SK-N-SH treated with all-trans-retinoic acid at 6 μM for 48 hours (cell line): ENCODE measurements at regions not wholly inside any gene's neighbourhood (a gene's known extent, or its start where the extent isn't known, plus 50 kb on each side); places are given as distances from the start of the nearest gene placed in this dataset.

Experiments
- ATAC-seq: fragments of 200-7000 bp; cut with Tn5 transposase; 3 replicates; pipeline ENCODE4 v1.9.1; 2020; ENCODE audit warnings: mild to moderate bottlenecking, moderate library complexity
- BACH2 ChIP-seq: fragments of 250-450 bp; sonication (Bioruptor Pico); IDR thresholded peaks from 2 replicates; pipeline ENCODE4 v1.9.0; 2021; ENCODE audit warnings: mild to moderate bottlenecking, borderline replicate concordance
- CREB5 ChIP-seq: fragments of 250-450 bp; sonication (Bioruptor Pico); IDR thresholded peaks from 2 replicates; pipeline ENCODE4 v1.5.1; 2020; ENCODE audit warnings: low read depth, mild to moderate bottlenecking, moderate library complexity
- CSRNP3 ChIP-seq: fragments of 250-450 bp; sonication (Bioruptor Pico); IDR thresholded peaks from 2 replicates; pipeline ENCODE4 v1.5.1; 2021; ENCODE audit warnings: mild to moderate bottlenecking, moderate library complexity
- ESRRG ChIP-seq: fragments of 250-450 bp; sonication (Bioruptor Pico); IDR thresholded peaks from 2 replicates; pipeline ENCODE4 v1.6.1; 2021; ENCODE audit warnings: mild to moderate bottlenecking
- GLIS3 ChIP-seq: fragments of 250-450 bp; sonication (Bioruptor Pico); IDR thresholded peaks from 2 replicates; pipeline ENCODE4 v1.5.0; 2020; ENCODE audit warnings: mild to moderate bottlenecking, moderate library complexity
- ISL1 ChIP-seq: fragments of 250-450 bp; sonication (Bioruptor Pico); IDR thresholded peaks from 2 replicates; pipeline ENCODE4 v2.1.2; 2022; ENCODE audit warnings: mild to moderate bottlenecking, moderate library complexity
- OSR1 ChIP-seq: fragments of 250-450 bp; sonication (Bioruptor Pico); IDR thresholded peaks from 2 replicates; pipeline ENCODE4 v1.8.0; 2022; ENCODE audit warnings: moderate library complexity, mild to moderate bottlenecking, inconsistent platforms
- PATZ1 ChIP-seq: fragments of 250-450 bp; sonication (Bioruptor Pico); IDR thresholded peaks from 2 replicates; pipeline ENCODE4 v1.8.0; 2020; ENCODE audit warnings: mild to moderate bottlenecking, moderate library complexity, borderline replicate concordance
- PPARA ChIP-seq: fragments of 250-450 bp; sonication (Bioruptor Pico); IDR thresholded peaks from 2 replicates; pipeline ENCODE4 v1.5.0; 2020; ENCODE audit warnings: mild to moderate bottlenecking, borderline replicate concordance
- RARB ChIP-seq: fragments of 250-450 bp; sonication (Bioruptor Pico); IDR thresholded peaks from 2 replicates; pipeline ENCODE4 v1.8.0; 2021; ENCODE audit warnings: mild to moderate bottlenecking, moderate library complexity
- SNAI2 ChIP-seq: fragments of 250-450 bp; sonication (Bioruptor Pico); IDR thresholded peaks from 2 replicates; pipeline ENCODE4 v1.5.0; 2020; ENCODE audit warnings: mild to moderate bottlenecking, moderate library complexity
- TCF4 ChIP-seq: fragments of 250-450 bp; sonication (Bioruptor Pico); IDR thresholded peaks from 2 replicates; pipeline ENCODE4 v1.8.0; 2021; ENCODE audit warnings: mild to moderate bottlenecking, moderate library complexity, borderline replicate concordance
- TSHZ2 ChIP-seq: fragments of 250-450 bp; sonication (Bioruptor Pico); IDR thresholded peaks from 2 replicates; pipeline ENCODE4 v1.5.0; 2020; ENCODE audit warnings: mild to moderate bottlenecking, moderate library complexity
- ZC3H10 ChIP-seq: fragments of 250-450 bp; sonication (Bioruptor Pico); IDR thresholded peaks from 2 replicates; pipeline ENCODE4 v1.5.1; 2021; ENCODE audit warnings: mild to moderate bottlenecking, moderate library complexity
- ZFP30 ChIP-seq: fragments of 450-650 bp; formaldehyde crosslinking; IDR thresholded peaks from 2 replicates; pipeline ENCODE4 v1.5.0; 2022; ENCODE audit warnings: mild to moderate bottlenecking, moderate library complexity
- ZNF565 ChIP-seq: fragments of 450-650 bp; formaldehyde crosslinking; conservative IDR thresholded peaks from 2 replicates; pipeline ENCODE4 v1.5.0; 2020; ENCODE audit warnings: low read depth, mild to moderate bottlenecking, moderate library complexity
- ZNF70 ChIP-seq: fragments of 450-650 bp; formaldehyde crosslinking; IDR thresholded peaks from 2 replicates; pipeline ENCODE4 v1.5.0; 2020; ENCODE audit warnings: mild to moderate bottlenecking, moderate library complexity
- ZNF8 ChIP-seq: fragments of 450-650 bp; formaldehyde crosslinking; IDR thresholded peaks from 2 replicates; pipeline ENCODE4 v1.5.0; 2020; ENCODE audit warnings: mild to moderate bottlenecking, moderate library complexity
- TF ChIP-seq, protein P1 (sequence below): fragments of 250-450 bp; sonication (Bioruptor Pico); IDR thresholded peaks from 2 replicates; pipeline ENCODE4 v1.8.0; 2021; ENCODE audit warnings: low read depth, mild to moderate bottlenecking, moderate library complexity, borderline replicate concordance

- TF ChIP-seq CSRNP3 (CRISPR knock-in tag) (no peak), ESRRG (CRISPR knock-in tag) (no peak), ISL1 (CRISPR knock-in tag) (no peak), CREB5 (CRISPR knock-in tag) (no peak), ZNF70 (CRISPR knock-in tag) (no peak), TSHZ2 (CRISPR knock-in tag) (no peak), BACH2 (CRISPR knock-in tag) (no peak), ZC3H10 (CRISPR knock-in tag) (no peak), SNAI2 (CRISPR knock-in tag) (no peak), GLIS3 (CRISPR knock-in tag) (no peak)
- TF ChIP-seq, all 23 proteins: peak for 0
- no peak for ATAC-seq
Measured at GRCh38 chr7:69426705-69427104, 171.6 kb upstream of the AUTS2 start.

- TF ChIP-seq ZFP30, result no peak
- TF ChIP-seq TCF4, result no peak
- no peak for TF ChIP-seq ZNF565 (CRISPR knock-in tag)
- no peak for TF ChIP-seq OSR1
- TF ChIP-seq PATZ1 (CRISPR knock-in tag), result no peak
- TF ChIP-seq TSHZ2 (CRISPR knock-in tag), result no peak
- TF ChIP-seq GLIS3 (CRISPR knock-in tag), result no peak
- TF ChIP-seq, protein P1, sequence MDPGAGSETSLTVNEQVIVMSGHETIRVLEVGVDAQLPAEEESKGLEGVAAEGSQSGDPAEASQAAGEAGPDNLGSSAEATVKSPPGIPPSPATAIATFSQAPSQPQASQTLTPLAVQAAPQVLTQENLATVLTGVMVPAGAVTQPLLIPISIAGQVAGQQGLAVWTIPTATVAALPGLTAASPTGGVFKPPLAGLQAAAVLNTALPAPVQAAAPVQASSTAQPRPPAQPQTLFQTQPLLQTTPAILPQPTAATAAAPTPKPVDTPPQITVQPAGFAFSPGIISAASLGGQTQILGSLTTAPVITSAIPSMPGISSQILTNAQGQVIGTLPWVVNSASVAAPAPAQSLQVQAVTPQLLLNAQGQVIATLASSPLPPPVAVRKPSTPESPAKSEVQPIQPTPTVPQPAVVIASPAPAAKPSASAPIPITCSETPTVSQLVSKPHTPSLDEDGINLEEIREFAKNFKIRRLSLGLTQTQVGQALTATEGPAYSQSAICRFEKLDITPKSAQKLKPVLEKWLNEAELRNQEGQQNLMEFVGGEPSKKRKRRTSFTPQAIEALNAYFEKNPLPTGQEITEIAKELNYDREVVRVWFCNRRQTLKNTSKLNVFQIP (CRISPR knock-in tag), result no peak
- no peak for TF ChIP-seq ISL1 (CRISPR knock-in tag)
- TF ChIP-seq PPARA, result no peak
- no peak for ATAC-seq
Measured at GRCh38 chr7:69428089-69428488, 170.2 kb upstream of the AUTS2 start.

GRCh38 chr7:69429911-69430383, 168.3 kb upstream of the AUTS2 start:
- no peak for ATAC-seq
- TF ChIP-seq CREB5 (CRISPR knock-in tag) (no peak), TSHZ2 (CRISPR knock-in tag) (no peak), ZNF565 (CRISPR knock-in tag) (no peak), GLIS3 (CRISPR knock-in tag) (no peak), PATZ1 (CRISPR knock-in tag) (no peak), ZNF8 (CRISPR knock-in tag) (no peak), RARB (CRISPR knock-in tag) (no peak), BACH2 (CRISPR knock-in tag) (no peak)
